ENCODE measurements at regions not wholly inside any gene's neighbourhood (a gene's known extent, or its start where the extent isn't known, plus 50 kb on each side); places are given as distances from the start of the nearest gene placed in this dataset.

- no peak for TF ChIP-seq CTCF (IDR thresholded peaks at IDR 0.05)
- TF ChIP-seq POLR2A (IDR thresholded peaks at IDR 0.05), result no peak
These were observed 149.3 kb upstream of the STXBP5 start for GRCh38 chr6:147054871-147055270.
